Activated CD4-positive, alpha-beta memory T cell treated with anti-CD3 and anti-CD28 coated beads, Interleukin-2, amount 10 ng/mL, durations not matched to agents 7 days and 5 days (primary cell): ENCODE measurements at regions not wholly inside any gene's neighbourhood (a gene's known extent, or its start where the extent isn't known, plus 50 kb on each side); places are given as distances from the start of the nearest gene placed in this dataset.
A peak's percentile ranks its signal among the peaks of the same experiment; 100 is the strongest.

ENCODE experiments used
- CTCF ChIA-PET: fragments of 350-600 bp; sonication (Branson Sonifier 250); formaldehyde crosslinking; loops from one replicate; lab custom pipeline; 2021; ENCODE audit warnings: antibody characterized with exemption, inconsistent platforms; lab: Charles Lee
- POLR2A ChIA-PET: fragments of 350-600 bp; sonication (Branson Sonifier 250); formaldehyde crosslinking; loops from one replicate; lab custom pipeline; 2021; ENCODE audit warnings: antibody characterized with exemption; lab: Charles Lee
- DNase-seq: peaks from one replicate; pipeline ENCODE4 v3.0.0-alpha.2; 2020
- H3K27ac Mint-ChIP-seq: one replicate; pipeline ENCODE4 v1.8.0; 2021; ENCODE audit warnings: mild to moderate bottlenecking, mixed read lengths
- H3K27me3 Mint-ChIP-seq: one replicate; pipeline ENCODE4 v1.8.0; 2021; ENCODE audit warnings: mixed read lengths
- H3K36me3 Mint-ChIP-seq: one replicate; pipeline ENCODE4 v1.8.0; 2021; ENCODE audit warnings: low read depth, mixed read lengths
- H3K4me1 Mint-ChIP-seq: one replicate; pipeline ENCODE4 v1.8.0; 2021; ENCODE audit warnings: mixed read lengths
- H3K4me3 Mint-ChIP-seq: one replicate; pipeline ENCODE4 v1.8.0; 2021; ENCODE audit warnings: mild to moderate bottlenecking, mixed read lengths
- H3K9me3 Mint-ChIP-seq: one replicate; pipeline ENCODE4 v1.8.0; 2021; ENCODE audit warnings: mixed read lengths

GRCh38 chr6:7042654-7043545, 64.9 kb upstream of the RREB1 start:
- Mint-ChIP-seq H3K4me3 (no peak overlapping the region), H3K4me1 (peaks cover 9% of the 10 kb centered on the region), H3K27me3 (peaks cover 18% of the 10 kb centered on the region), H3K27ac (no peak overlapping the region), H3K9me3 (no peaks in the 10 kb centered on the region), H3K36me3 (no peaks in the 10 kb centered on the region)
- CTCF ChIA-PET, result no interaction called here
- POLR2A ChIA-PET, result interaction anchor here (1.0 kb wide), 1 partner anchor 10 kb away, joined by 3 read pairs; no protein-coding TSS in a partner anchor
- DNase-seq, result no peak

DNA sequence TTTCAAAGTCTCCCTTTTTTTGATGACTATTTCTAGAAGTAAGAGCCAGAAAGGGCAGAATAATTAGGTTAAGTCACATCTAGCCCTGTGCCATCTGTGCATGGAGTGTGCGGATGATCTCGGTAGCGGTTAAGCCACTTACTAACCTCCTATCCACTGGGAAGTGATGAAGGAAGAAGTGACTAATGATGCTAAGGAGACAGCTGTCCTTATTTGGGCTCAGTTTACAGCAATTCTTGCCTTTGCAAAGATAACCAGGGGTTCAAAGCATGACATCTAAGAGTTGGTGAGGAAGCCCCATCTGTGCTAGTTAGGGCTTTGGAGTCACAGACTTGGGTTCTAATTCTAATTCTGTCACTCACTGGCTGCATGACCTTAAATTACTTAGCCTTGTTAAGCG, 62.4 kb upstream of the RREB1 start:
- POLR2A ChIA-PET, result no interaction called here
- CTCF ChIA-PET, result no interaction called here
- Mint-ChIP-seq H3K4me3 (no peak overlapping the region), H3K27ac (no peak overlapping the region), H3K9me3 (no peaks in the 10 kb centered on the region), H3K4me1 (peaks cover 9% of the 10 kb centered on the region), H3K36me3 (no peaks in the 10 kb centered on the region), H3K27me3 (peaks cover 19% of the 10 kb centered on the region)
- no peak for DNase-seq

DNA sequence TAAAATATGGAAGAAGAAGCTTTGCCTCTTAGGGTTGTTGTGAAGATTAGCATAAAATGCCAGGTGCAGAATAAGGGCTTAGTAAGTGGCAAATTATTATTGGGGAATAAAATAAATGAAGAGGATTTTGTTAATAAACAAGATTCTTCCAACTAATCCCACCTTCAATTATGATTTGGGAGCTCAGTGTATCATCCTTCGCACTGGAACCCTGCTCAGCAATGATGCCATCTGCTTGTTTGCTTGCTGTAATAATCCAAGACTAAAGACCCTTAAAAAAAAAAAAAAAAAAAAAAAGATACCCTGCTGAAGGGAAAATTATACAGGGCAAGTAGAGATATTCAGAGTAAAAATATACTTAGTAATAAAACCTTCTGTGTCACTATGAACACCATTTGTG, 62.0 kb upstream of the RREB1 start:
- Mint-ChIP-seq H3K36me3 (no peaks in the 10 kb centered on the region), H3K27ac (no peak overlapping the region), H3K9me3 (no peaks in the 10 kb centered on the region), H3K27me3 (peaks cover 24% of the 10 kb centered on the region), H3K4me3 (no peak overlapping the region), H3K4me1 (peaks cover 11% of the 10 kb centered on the region)
- CTCF ChIA-PET, result no interaction called here
- POLR2A ChIA-PET, result no interaction called here
- DNase-seq, result no peak

- no peak overlapping the region for H3K27ac Mint-ChIP-seq
- H3K27me3 Mint-ChIP-seq, result peaks cover 27% of the 10 kb centered on the region
Measured at GRCh38 chr6:7047128-7047527, 60.6 kb upstream of the RREB1 start.

DNA sequence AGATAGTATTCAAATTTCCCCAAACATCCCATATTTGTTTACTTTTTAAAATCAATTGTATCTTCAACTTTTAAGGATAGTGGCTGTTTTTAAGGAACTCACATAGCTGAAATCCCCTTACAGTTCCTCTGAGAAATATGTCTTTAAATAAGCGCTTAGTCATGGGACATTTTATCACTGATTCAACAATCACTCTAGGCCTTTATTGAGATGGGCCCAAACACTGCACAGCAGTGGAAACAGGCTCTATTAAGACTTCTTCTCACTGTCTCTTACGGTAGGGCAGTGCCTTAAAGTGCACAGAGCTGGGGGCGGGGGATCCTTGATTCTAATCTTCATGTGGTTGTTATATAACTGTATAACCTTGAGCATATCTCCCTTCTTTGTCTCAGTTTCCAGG, 59.8 kb upstream of the RREB1 start:
- POLR2A ChIA-PET, result interaction anchor here (0.6 kb wide), 1 partner anchor 33 kb away, joined by 3 read pairs; no protein-coding TSS in a partner anchor
- no peak overlapping the region for H3K4me3 Mint-ChIP-seq

More at GRCh38 chr6:7047128-7047527, 60.6 kb upstream of the RREB1 start:
- Mint-ChIP-seq H3K4me3 (no peak overlapping the region), H3K9me3 (no peaks in the 10 kb centered on the region), H3K36me3 (no peaks in the 10 kb centered on the region), H3K4me1 (peaks cover 6% of the 10 kb centered on the region)
- DNase-seq, result no peak
- CTCF ChIA-PET, result no interaction called here
- POLR2A ChIA-PET, result no interaction called here

GRCh38 chr6:7048894-7049293, 58.9 kb upstream of the RREB1 start:
- H3K27me3 Mint-ChIP-seq, result peaks cover 36% of the 10 kb centered on the region
- no peak overlapping the region for H3K27ac Mint-ChIP-seq
- H3K4me1 Mint-ChIP-seq, result peaks cover 5% of the 10 kb centered on the region
- no peak for DNase-seq
- POLR2A ChIA-PET, result no interaction called here
- CTCF ChIA-PET, result interaction anchor here (0.7 kb wide), 2 partner anchors 77 to 201 kb away, joined by 3 to 4 read pairs; no protein-coding TSS in a partner anchor
- no peak overlapping the region for H3K4me3 Mint-ChIP-seq
- no peaks in the 10 kb centered on the region for H3K9me3 Mint-ChIP-seq
- H3K36me3 Mint-ChIP-seq, result no peaks in the 10 kb centered on the region

More for the DNA sequence above, 59.8 kb upstream of the RREB1 start:
- CTCF ChIA-PET, result no interaction called here
- no peaks in the 10 kb centered on the region for H3K9me3 Mint-ChIP-seq
- H3K27ac Mint-ChIP-seq, result no peak overlapping the region
- H3K27me3 Mint-ChIP-seq, result peaks cover 32% of the 10 kb centered on the region
- no peak for DNase-seq
- peaks cover 5% of the 10 kb centered on the region for H3K4me1 Mint-ChIP-seq
- no peaks in the 10 kb centered on the region for H3K36me3 Mint-ChIP-seq

DNA sequence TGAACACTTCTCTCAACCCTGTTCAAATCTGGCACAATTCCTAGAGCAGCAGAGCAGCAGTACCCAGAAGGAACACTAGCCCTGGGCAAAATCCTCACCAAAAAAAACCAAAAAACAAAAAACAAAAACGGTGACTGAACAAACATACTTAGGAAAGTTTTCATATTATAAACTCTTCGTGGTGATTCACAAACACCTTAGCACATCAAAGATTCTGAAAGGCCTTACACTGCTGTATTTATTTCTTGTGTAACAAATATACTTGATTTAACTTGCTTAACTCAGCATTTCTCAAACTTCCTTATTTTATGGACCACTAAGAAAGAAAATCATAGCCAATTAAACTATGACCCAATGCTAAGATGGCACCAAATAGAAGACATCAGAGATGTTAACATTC, 57.8 kb upstream of the RREB1 start:
- no peak overlapping the region for H3K4me3 Mint-ChIP-seq
- CTCF ChIA-PET, result no interaction called here
- POLR2A ChIA-PET, result no interaction called here

GRCh38 chr6:7050872-7051779, 56.6 kb upstream of the RREB1 start:
- Mint-ChIP-seq H3K4me1 (peaks cover 5% of the 10 kb centered on the region), H3K36me3 (no peaks in the 10 kb centered on the region), H3K4me3 (peak overlapping the region; percentile 15), H3K9me3 (no peaks in the 10 kb centered on the region), H3K27ac (no peak overlapping the region), H3K27me3 (peaks cover 31% of the 10 kb centered on the region)
- DNase-seq, result peak; percentile 19
- CTCF ChIA-PET, result no interaction called here
- POLR2A ChIA-PET, result no interaction called here

More for the DNA sequence above, 57.8 kb upstream of the RREB1 start:
- H3K9me3 Mint-ChIP-seq, result no peaks in the 10 kb centered on the region
- H3K27me3 Mint-ChIP-seq, result peaks cover 36% of the 10 kb centered on the region
- H3K36me3 Mint-ChIP-seq, result no peaks in the 10 kb centered on the region
- peaks cover 5% of the 10 kb centered on the region for H3K4me1 Mint-ChIP-seq
- H3K27ac Mint-ChIP-seq, result no peak overlapping the region
- no peak for DNase-seq

DNA sequence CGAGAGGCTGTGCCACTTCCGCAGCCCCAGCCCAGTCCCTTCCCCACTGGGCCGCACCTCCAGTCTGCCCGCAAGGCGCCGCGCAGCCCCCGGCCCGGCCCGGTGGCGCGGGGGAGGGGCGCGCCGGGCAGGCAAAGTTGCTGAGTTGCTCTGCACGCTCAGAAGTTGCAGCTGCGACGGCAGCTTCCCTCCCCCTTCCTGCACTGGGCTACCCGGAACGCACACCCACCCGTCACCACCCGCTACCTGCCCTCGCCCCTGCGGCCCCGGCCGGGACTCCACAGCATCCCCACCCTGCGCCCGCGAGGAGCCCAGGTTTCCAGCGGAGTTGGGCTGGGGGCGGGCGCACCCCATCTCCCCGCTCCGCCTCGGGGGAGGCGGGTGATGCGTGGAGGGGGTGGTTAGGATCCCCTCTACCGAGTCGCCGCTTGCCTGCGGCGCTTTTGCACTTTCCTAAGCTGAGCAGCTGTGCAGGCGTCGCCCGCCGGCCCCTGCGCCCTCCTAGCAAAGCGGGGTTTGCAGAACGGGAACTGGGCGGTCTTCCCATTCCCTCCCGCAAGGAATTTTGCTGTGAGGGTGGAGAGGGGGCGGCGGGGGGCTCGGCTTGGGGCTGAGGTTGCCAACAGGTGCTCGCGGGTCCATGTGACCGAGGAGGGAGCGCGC, 55.9 kb upstream of the RREB1 start:
- no peak overlapping the region for H3K27ac Mint-ChIP-seq
- DNase-seq, result peak; percentile 33
- ChIA-PET CTCF (no interaction called here), POLR2A (no interaction called here)
- H3K36me3 Mint-ChIP-seq, result no peaks in the 10 kb centered on the region
- H3K27me3 Mint-ChIP-seq, result peaks cover 32% of the 10 kb centered on the region
- H3K4me3 Mint-ChIP-seq, result no peak overlapping the region
- H3K9me3 Mint-ChIP-seq, result no peaks in the 10 kb centered on the region
- H3K4me1 Mint-ChIP-seq, result peaks cover 5% of the 10 kb centered on the region

- DNase-seq, result no peak
- no peaks in the 10 kb centered on the region for H3K36me3 Mint-ChIP-seq
- CTCF ChIA-PET, result interaction anchor here (0.8 kb wide), 1 partner anchor 60 kb away, joined by 3 read pairs; no protein-coding TSS in a partner anchor
- POLR2A ChIA-PET, result no interaction called here
- H3K27me3 Mint-ChIP-seq, result peaks cover 36% of the 10 kb centered on the region
- no peak overlapping the region for H3K27ac Mint-ChIP-seq
- no peaks in the 10 kb centered on the region for H3K9me3 Mint-ChIP-seq
- H3K4me1 Mint-ChIP-seq, result peaks cover 5% of the 10 kb centered on the region
- H3K4me3 Mint-ChIP-seq, result peak overlapping the region; percentile 6
Measured at GRCh38 chr6:7052443-7053011, 55.2 kb upstream of the RREB1 start.

DNA sequence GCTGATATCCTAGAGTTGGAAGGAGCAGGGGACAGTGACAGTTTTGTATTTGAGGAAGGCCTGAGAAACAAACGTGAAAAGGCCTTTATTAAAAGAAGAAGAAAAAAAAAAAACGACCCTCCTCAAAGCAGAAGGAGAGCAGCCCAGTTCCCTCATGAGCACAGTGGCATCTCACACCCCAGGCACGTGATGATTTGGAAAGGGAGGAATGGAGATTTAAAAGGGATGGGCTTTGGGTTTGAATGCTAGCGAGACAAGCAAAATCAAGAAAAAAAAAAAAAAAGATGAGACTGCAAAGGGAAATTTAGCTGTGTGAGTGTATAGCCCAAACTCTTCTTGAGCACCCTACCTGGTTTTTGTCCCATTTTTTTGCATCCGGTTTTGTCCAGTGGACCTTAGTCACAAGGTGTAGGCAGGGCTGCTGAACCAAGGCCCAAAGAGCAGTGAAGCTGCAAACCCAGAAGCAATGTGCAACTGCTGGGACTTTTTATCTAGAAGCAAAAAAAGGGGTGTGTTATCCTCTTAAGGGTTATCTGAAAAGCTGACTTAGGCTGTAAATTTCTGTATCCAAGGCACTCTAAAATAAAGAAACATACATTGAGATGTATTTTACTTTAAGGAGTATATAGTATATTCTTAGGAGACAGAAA, 54.5 kb upstream of the RREB1 start:
- Mint-ChIP-seq H3K27me3 (peaks cover 36% of the 10 kb centered on the region), H3K4me1 (peaks cover 8% of the 10 kb centered on the region), H3K4me3 (no peak overlapping the region), H3K9me3 (no peaks in the 10 kb centered on the region), H3K27ac (no peak overlapping the region), H3K36me3 (no peaks in the 10 kb centered on the region)
- POLR2A ChIA-PET, result interaction anchor here (0.9 kb wide), 1 partner anchor 10 kb away, joined by 3 read pairs; no protein-coding TSS in a partner anchor
- no peak for DNase-seq
- CTCF ChIA-PET, result interaction anchor here (0.8 kb wide), 2 partner anchors 61 to 190 kb away, joined by 3 to 4 read pairs; no protein-coding TSS in a partner anchor
